Endometrium (tissue), 2 donors: ENCODE measurements at regions not wholly inside any gene's neighbourhood (a gene's known extent, or its start where the extent isn't known, plus 50 kb on each side); places are given as distances from the start of the nearest gene placed in this dataset.
A peak's percentile ranks its signal among the peaks of the same experiment; 100 is the strongest.
"Not testable (repeated sequence)": the region's sequence is repeated elsewhere in the genome, so short reads cannot be mapped to it uniquely, and the experiment has no call there.

Experiments used
- FAIRE-seq: peaks from 2 replicates; lab custom pipeline; 2012; peaks lifted over from hg19 to GRCh38; lab: Jason Lieb, UNC
- donor health status: control.
- donor health status: control.

DNA sequence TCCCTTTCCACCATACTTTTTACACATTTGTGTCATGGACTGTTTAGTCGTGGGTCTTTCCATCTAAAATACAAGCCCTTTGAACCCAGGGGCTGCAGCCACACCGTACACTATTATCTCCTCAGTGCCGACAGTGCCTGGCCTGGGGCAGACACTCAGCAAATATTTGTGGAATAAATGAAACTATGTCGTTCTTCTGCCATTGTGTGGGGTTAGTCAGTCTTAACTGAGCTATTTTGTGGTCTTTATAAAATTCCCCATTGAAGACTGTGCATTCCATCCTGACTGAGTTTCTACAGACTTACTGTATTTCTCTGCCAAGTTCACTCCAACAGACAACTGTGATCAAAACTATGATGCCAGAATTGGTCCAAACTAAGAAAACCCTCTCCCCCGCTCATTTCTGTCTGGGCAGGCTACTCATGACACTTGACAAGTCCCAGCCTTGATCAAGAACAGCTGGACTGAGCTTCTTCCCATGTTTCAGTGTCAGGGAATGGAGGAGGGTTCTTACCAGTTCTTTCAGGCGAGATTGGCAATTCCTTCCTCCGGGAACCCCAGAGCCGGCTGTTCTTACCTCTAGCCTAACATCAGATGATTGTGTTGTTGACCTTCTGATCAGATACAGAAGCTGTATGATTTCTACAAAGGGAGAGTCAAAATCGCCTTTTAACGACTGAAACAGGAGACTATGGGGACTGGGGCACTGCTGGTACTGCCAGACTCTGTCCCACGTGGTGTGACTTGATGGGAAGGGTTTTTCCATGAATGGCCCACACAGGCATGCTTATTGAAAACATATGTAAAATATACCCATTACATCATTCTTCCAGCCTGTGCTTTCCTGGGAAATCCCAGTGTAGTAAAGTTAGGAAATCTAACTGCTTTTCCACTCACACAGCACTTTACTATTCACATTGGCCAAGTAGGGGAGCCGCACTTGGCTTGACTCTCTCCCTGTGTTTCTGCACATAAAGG is 77.4 kb upstream of the NPAS2 start:
- FAIRE-seq, result peak; percentile 57

DNA sequence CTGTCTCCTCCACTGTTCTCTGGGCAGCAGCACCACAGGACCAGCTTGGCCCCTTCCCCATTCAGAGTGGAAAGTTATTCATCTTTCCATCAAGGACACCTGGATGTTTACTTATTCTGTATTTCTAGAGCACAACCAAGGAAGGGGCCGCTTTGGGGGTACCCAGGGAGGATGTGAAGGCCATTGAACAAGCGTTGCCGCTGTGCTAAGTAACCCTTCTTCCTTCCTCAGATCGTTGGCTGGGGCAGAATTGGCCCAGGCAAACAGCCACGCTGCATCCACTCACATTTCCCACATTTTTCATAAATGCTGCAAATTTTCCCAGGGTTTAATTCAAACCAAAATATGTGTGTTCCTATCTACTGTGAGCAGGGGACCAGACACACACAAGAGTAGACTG is 76.2 kb upstream of the NPAS2 start:
- no peak for FAIRE-seq

DNA sequence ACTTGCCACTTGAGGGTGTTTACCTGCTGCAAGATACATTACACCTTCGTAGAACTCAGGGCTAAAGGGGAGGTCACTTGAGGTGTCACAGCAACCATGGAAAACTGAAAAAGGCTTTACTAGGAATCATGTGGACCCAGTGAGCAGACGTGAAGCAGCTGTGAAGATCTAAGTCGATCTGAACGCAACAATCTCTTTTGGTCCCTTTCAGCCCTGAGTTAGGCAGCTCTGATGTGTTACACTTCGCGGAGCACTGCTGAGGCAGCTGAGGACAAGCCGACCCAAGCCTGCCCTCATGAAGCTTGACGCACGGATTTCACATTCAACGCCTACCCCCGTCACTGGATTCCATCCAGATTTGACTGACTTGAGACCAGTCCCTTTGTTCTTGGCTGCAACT is 75.8 kb upstream of the NPAS2 start:
- no peak for FAIRE-seq

DNA sequence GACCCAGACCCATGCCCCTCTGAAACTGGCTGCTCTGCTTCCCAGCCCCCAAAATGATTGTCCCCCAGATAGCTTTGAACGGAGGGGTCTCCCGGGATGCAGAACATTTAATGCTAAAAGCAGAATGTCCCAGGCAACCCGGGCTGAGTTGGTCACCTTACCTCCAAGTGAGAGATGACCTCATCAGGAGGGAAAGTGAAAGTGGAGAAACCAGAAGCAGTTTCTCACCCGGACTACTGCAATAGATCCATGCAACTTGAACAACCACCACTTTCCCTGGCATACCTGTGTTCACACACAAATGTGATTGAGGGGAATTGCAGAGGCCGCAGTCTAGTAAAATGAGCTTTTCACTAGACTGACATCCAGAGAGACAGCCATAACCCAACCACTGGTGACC is 75.3 kb upstream of the NPAS2 start:
- no peak for FAIRE-seq

DNA sequence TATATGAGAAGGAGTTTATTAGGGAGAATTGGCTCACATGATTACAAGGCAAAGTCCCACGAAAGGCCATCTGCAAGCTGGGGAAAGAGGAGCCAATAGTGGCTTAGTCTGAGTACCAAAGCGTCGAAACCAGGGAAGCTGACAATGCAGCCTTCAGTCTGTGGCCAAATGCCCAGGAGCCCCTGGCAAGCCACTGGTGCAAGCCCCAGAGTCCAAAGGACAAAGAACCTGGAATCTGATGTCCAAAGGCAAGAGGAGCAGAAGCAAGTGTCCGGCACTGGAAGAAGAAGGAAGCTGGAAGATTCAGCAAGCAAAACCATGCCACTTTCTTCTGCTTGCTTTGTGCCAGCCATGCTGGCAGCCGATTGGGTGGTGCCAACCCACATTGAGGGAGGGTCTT is 74.3 kb upstream of the NPAS2 start:
- FAIRE-seq, result no peak

DNA sequence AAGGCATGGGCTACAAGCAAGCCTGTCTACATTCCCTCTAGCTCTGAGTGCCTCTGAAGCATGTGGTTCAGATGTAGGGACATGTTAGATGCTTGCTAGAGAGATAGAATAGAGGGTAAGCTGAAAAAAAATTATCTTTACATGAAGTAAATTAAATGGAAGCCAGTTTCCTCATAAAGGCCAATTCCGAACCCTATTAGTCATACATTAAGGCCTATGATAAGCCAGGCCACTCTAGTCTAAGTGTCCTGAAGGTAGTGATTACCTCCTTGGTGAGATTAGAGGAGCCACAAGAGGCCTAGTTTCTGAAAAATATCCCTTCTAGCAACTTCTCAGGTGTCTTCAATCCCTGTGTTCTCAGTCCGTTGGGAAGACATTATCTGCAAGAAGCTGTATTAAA is 72.4 kb upstream of the NPAS2 start:
- no peak for FAIRE-seq

DNA sequence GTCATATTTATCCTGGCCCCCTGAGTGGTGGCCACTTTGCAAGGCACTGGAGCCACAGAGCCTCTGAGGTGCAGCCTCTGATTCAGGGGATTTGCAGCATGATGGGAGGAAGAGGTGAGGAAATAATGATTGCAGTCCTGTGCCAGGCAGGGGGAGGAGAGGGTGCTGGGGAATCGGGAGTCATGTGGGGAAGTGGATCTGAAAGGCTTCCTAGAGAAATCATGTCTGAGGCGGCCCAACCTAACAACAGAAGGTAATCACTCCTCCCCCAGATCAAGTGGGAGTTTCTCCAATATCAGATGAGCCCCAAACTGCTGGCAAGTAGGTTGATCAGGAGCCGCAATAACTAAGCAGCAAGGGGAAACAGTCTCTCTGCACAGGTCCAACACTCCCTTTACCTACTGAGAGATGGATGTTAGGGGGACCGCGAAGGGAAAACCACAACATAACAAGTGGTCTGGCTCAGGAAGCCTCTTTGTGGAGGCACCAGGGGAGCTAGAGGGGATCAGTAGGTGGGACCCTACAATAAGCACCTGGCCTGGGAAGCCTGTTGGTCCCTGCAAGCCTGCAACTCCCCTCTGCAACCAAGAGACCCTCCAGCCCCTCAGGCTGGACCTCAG is 71.8 kb upstream of the NPAS2 start:
- FAIRE-seq, result no peak

DNA sequence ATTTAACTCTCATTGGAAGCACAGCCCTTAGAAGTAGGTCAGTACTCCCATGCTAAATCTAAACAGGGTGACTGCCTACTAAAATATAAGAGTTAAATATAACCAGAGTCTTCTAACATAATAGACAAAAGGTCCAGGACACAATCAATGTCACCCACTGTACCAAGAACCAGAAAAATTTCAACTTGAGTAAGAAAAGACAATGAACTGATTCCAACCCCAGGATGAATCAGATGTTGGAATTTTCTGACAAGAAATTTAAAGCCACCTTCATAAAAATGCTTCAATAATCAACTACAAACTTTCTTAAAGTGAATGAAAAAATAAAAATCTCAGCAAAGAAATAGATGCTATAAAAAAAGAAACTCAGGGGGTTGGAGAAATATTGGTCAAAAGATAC is 71.3 kb upstream of the NPAS2 start:
- no peak for FAIRE-seq

DNA sequence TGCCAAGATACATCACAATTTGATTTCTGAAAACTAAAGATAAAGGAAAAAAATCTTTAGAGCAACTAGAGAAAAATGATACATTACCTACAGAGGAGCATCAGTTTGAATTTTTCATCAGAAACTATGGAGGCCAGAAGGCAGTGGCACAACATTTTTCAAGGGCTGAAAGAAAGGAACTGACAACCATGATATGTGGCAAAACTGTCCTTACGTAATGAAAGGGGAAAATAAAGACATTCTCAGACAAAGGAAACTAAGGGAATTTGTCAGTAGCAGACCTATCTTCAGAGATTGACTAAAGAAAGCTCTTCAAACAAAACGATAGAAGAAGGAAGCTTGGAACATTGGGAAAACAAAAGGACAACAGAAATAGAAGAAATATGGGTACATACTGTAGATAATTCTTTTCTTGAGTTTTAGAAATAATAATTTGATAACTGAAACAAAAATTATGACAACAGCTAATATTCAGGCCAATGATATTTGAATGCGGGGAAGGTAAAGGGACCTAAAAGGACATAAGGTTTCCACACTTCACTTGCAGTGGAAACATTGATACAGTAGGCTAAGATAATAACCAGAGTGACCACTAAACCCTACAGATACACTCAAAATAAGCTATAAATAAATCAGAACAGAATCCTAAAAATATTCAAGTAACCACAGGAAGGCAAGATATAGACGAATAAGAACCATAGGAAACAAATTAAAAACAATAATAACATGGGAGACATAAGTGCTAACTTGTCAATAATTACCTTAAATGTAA is 70.0 kb upstream of the NPAS2 start:
- no peak for FAIRE-seq

DNA sequence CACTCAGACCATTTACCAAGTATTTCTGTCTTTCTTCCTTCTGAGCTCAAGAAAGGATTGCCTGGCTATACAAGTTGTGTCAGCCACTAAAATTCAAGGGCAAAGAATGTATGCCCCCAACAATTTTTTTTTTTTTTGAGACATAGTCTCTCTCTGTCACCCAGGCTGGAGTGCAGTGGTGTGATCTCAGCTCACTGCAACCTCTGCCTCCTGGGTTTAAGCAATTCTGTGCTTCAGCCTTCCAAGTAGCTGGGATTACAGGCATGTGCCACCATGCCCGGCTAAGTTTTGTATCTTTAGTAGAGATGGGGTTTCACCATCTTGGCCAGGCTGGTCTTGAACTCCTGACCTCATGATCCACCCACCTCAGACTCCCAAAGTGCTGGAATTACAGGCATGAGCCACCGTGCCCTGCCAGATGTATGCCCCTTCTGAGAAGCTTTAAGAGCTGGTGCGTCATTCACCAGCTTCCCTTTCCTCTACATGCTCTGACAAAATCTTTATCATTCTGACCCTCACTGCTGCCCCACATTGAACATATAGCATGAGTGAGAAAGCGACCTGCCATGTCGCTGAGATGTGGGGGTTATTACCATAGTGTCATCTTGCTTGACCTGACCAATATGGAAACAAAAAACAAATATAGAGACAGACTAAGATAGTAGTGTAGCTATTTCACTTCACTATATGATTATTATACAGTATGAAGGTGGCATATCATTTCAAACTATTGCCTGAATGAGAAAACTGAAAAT is 67.9 kb upstream of the NPAS2 start:
- FAIRE-seq, result not testable (repeated sequence)

DNA sequence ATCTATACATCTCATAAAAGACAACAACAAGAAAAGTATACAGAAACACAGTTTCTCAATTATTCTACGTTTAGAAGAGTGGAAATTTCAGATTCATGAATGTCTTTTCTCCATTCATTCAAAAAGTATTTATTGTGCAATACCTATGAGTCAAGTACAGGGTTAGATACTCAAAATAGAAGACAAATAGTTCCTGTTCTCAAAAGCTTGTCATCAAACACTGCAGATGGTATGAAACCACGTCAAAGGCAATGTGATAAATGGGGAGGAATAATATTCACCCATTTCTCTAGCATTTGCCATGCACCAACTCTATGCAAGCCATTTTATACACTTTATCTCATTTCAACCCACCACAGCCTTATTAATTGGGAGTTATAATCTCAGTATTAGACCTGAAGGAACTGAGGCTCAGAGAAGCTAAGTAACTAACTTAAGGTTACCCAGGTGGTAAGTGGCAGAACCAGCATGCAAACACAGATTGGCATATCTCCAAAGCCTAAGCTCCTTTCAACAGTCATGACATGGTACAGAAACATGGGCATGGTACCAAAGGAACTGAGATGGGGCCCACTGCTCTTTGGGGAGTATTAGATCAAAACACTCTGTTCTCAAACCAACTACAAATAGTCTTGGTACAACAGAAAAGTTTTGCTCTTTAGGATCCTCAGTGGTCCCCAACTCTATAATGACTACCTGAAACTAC is 67.2 kb upstream of the NPAS2 start:
- FAIRE-seq, result no peak

DNA sequence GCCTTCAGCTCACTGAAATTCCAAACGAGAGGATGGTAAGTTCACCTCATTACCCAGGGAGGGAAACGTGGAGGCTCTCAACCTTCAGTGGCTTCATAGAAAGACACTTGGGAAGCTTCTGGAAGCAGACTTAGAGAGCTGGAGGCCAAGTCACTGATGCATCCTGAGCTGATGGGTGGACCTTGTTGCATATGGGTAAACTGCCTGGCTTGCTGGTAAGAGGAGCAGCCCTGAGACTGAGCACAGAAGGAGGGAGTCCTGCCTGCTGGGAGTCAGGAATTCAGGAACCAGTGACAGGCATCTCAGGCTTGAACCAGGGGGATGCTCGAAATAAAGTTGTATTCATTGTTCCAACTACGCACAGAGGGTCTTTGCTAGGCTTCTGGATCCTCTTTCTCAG is 66.5 kb upstream of the NPAS2 start:
- FAIRE-seq, result no peak

DNA sequence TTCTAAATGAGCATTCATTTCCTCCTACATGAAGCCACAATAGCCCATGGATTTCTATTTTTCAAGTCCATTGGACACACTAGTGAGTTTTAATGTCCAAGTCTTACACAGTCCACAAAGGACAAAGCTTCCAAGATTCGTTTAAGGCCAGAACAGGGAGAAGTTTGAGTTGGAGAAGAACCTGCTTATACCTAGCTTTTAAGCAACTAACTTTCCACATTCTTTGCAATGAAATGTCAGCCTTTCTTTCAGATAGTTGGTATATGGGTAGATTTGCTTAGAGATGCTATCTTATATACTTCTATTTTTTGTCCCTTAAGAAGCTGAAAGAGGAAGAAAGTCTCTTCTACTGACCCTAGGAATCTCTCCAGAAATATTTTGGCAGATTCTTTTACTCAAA is 66.1 kb upstream of the NPAS2 start:
- no peak for FAIRE-seq

DNA sequence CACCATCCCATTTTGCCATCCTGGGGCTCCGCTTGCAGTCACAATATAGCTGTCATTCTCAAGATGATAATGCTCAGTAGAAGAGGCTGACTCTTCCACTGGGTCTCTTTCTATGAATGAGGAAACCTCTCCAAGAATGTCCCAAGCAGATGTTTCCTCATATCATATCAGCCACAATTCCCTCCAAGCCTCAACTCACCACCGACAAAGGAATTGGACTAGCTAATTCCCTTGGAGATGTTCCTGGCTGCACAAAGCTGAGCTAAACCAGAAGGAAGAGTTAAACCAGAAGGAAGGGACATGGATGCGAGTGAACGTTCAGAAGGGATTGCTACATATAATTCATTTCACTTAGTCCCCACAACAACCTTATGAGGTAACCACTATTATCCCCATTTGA is 65.0 kb upstream of the NPAS2 start:
- FAIRE-seq, result no peak

DNA sequence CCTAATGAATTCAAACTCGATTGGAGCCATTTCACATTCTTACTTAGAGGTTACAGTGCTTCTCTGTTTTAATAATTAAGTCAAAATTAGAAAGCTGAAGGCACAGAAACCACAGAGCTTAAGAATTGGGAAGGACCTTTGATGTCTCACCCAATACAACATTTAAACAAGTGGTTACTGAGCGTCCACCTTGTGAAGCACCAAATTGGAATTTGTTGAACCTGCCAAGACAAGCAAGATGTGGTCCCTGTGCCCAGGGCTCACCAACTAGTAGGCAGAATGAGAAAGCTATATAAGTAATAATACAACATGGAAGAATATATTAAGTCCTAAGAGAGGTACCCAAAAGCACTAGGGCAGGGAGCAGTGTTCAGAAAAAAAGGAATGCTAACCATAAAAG is 64.5 kb upstream of the NPAS2 start:
- no peak for FAIRE-seq

DNA sequence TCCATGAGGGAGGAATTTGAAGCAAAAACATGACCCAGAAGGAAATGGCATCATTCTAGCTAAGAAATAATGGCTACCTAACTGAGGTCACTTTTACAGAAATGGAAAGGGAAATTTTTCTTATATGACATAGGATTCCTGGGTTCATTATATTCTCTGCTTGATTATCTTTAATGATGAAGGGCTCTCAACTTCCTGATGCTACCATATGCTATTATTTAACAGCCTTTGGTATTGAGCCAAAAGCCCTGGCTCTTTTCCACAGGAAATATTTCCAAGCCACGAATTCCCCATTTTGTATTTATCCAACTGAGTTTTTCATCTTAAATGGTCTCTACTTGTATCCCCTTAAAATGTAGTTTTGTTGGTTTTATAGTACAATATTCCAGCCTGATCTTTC is 63.2 kb upstream of the NPAS2 start:
- no peak for FAIRE-seq

DNA sequence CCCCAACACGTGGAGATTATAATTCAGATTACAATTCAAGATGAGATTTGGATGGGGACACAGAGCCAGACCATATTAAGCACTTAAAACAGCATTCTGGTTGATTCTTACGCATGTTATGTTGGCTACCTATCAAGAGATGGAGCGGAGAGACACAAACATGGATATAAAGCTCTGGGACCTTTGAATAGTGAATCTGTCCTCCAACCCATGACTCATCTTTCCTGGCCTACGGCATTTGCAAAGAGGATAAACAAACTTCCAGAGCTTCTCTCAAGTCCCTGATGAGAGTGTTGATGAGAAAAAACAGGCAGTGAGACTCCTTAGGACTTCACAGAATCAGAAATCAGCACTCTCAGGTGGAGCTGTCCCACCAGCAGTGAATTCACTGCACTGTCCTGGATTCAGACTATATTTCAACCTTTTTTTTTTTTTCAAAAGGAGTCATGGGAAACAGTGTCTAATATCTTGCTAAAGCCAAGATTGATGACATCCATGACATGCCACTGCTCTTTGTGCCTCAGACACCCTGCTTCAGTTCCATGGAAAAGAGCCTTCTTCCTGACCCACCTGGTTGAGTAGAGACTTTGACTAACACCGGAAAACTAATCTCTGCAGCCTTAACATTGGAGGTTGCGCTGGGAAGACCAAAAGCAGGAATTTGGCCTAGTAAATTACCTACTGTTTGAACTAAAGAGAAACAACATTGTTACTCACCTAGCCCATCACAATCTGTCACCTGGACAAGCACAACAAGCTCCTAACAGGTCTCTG is 62.1 kb upstream of the NPAS2 start:
- FAIRE-seq, result no peak

DNA sequence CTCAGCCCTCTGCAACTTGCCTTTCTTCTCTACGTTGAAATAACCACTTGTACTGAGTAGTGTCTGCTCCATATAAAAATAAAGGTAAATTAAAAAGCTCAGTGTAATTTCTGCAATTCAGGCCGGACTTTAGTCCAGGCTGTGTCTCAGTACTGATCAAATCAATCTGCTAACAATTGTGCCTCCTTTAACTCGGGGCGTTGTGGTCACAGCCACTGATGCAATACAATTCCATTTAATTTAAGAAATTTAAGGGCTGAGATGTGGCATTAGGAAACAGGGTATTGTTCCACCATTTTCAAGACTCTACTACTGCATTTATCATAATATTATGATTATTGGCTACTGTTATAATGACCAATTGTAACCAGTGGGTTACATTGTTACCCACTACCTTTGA is 60.0 kb upstream of the NPAS2 start:
- FAIRE-seq, result no peak

DNA sequence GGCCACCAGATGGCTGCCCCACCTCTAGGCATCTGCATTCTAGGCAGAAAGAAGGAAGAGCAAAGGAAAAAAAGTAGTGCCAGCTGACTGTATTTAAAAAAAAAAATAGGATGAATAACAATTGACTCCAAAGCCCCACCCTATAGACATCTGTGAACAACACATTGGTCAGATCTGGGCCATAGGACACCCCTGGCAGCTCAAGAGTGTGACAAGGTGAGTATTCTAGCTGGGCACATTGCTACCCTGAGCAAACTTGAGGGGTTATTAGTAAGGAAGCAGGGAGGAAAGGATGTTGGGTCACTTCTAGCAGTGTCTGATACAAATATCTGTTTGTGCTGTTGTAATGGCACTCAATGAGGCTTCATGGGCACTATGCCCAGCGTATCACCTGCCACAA is 58.6 kb upstream of the NPAS2 start:
- no peak for FAIRE-seq

DNA sequence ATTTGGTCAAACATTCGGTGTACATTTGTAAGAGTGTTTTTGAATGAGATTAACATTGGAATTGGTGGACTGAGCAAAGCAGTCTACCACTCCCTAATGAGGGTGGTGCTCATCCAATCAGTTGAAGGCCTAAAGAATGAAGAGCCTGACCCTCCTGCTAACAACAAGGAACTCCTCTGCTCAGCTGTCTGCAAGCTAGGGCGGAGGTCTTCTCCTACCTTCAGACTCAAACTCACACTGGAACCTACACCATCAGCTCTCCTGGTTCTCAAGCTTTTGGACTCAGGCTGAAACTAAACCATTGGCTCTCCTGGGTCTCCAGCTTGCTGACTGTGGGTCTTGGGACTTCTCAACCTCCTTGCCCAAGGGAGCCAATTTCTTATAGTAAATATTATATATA is 55.5 kb upstream of the NPAS2 start:
- FAIRE-seq, result no peak

DNA sequence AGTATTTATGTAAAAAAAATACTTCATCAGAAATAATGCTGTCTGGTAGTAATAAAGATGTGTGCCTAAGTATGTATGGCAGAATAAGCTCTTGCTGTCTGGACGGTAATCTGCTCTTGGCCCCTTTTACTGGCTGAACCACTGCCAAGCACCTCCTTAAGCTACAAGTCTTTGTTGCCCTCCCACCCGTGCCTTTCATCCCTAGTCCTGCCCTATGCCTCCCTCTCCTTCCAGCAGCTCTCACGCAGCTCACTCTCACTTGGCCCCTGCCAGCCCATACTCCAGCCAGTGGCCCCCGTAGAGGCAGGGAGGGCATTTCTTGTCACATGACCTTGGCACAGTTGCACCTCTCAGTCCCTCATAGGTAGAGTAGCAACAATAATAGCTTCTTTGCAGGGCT is 54.5 kb upstream of the NPAS2 start:
- no peak for FAIRE-seq
